Left forelimb (tissue), 1 donor: ENCODE measurements at regions not wholly inside any gene's neighbourhood (a gene's known extent, or its start where the extent isn't known, plus 50 kb on each side); places are given as distances from the start of the nearest gene placed in this dataset.

ENCODE experiments used
- DNase-seq: peaks from one replicate; pipeline ENCODE4 v3.0.0-alpha.2; 2018; ENCODE audit warnings: low spot score

DNA sequence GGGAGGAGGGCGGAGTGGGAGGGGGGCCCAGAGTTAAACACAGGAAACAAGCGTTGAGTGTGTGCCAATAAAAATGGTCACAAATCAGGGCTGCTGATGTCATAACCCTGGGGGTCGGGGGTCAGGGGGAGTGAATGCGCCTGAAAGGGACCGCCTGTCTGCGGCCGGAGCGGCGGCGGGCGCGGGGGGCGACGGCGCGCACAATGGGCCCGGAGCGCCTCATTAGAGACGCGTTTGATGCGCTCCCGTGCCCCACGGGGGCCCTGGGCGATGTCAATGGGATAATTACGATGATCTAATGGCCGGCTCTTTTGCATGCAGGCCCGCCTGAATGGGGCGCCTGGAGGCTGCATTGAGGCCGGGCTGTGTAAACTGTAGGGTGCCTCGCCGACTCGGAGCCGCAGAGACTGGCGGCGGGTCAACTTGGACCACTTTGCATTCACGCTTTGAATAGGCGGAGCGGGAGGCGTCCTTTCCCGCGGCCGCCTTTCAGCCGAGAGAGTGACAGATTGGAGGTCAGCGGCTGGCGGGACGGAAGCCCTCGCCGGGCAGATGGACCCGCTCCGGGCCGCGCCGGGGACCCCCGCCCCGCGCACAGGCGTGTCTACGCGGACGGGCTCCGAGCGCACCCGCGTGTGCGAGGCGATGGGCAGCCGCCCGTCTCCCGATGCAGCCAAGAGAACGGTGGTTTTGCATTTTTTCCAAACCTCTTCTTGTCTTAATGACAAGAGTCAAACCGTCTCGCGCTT is 296.1 kb downstream of the TFAP2C start:
- DNase-seq: no peak

DNA sequence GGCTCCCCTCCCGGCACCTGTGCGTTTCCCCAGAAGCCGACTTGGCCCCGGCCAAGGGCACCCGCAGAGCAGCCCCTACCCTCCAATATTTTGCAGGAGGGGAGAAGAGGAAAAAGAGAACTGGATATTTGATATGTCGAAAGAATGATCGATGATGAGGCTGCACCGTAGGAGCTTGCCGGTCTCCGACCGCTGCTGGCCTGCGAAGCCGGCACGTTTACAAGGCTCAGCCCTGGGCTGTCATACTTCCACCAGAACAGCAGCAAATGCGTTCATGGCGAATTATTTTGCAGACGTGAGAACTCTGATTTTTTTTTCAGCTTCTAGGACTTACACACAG is 296.7 kb downstream of the TFAP2C start:
- no peak for DNase-seq

DNA sequence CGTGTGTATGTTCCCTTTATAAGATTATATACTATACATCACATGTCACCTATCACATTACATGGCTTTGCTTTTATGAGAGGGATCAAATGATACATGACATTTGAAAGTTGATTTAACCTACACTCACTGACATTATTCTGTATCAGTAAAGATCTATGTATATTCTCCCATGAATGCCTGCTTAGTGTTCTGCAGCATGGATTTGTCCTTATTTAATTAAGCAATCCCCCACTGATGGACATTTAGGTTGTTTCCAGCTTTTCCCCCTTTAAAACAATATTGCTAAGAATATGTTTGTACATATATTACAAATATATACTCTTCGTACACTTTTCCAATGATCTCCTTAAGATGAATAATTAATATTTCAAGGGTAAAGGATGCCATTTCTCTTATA is 297.4 kb downstream of the TFAP2C start:
- DNase-seq: no peak

DNA sequence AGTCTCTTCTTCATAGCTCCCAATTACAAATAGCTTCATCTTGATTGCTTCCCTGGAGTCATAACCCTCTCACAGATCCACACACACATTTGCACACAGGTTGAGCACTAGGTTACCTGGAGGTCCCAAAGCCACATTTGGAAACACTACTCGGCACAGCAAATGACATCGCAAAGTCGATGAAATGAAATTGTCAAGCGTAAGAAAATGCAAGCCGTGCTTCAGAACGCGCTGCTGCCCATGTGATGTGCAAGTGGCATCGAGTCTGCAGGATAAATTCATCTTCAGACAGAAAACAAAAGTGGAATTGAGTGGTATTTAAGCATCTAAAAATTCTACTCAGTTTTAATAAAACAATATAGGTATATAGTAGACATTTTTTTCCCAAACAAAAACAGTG is 298.0 kb downstream of the TFAP2C start:
- no peak for DNase-seq

DNA sequence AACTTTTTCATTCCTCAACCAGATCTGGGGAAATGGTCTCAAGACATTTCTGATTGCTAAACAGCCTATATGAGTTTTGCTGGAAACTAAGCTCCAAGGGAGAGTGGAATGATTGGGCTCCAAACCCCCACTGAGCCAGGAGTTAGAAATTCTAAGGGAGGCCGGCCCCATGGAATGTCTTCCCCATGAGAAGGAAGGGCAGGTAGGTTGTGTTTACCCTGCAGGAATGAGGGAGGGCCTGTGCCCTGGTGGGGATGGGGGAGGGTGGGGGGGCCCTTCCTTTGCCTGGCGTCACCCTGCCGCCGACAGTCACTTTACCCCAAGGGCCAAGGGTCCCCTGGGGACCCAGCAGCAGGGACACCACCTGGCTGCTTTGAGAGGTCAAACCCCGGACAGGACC is 298.9 kb downstream of the TFAP2C start:
- DNase-seq: no peak

DNA sequence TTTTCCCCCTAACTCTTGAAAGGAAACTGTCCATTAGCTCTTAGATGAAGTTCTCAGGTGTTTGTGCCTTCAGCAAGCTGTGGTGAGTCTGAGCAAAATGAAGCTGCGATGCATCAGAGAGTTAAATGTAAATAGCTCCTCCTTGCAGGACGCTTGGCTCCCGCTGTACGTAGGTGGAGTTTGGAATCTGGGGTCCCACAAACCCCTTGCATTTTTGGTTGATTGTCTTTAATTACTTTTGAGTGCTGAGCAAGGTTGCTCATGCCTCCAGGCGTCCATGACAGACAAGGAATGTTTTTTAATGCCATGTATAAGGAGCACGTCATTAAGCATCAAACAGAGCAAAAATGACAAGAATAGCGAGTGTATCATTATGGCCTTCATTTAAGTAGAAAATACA is 300.5 kb downstream of the TFAP2C start:
- DNase-seq: no peak

DNA sequence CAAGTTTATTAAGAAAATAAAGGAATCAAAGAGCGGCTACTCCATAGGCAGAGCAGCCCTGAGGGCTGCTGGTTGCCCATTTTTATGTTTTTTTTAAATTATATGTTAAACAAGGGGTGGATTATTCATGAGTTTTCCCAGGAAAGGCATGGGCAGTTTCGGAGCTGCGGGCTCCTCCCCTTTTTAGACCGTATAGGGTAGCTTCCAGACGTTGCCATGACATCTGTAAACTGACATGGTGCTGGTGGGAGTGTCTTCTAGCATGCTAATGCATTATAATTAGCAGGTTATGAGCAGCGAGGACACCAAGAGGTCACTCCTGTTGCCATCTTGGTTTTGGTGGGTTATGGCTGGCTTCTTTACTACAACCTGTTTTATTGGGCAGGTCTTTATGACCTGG is 301.8 kb downstream of the TFAP2C start:
- no peak for DNase-seq

DNA sequence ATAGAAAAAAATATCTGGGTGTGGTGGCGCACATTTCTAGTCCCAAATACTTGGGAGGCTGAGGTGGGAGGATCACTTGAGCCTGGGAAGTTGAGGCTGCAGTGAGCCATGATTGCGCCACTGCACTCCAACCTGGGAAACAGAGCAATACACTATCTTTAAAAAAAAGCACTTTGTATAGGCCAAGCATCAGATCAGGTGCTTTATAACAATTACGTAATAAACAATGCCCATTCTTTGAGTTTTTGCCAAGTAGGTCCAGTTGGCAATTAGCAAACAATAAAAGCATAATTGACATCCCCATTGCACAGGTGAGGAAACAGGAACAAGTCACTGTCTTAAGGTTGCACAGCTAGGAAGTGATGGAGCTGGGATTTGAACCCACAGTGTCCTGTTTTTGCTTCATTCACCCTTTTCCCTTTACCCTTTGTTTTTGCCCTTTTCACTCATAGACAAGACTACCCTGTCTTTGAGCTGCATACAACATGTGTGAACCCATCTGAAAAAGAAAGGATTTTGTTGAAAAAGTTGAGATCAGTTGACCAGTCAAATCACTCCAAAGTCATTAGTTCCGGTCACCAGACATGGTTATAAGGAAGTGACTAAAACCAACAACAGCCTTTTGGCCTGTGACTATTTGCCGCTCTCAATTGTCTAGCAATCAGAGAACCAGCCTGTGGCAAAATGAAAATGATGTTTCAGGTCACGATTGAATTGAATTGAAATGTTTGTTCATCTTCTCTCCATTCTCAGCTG is 303.6 kb downstream of the TFAP2C start:
- DNase-seq: no peak

DNA sequence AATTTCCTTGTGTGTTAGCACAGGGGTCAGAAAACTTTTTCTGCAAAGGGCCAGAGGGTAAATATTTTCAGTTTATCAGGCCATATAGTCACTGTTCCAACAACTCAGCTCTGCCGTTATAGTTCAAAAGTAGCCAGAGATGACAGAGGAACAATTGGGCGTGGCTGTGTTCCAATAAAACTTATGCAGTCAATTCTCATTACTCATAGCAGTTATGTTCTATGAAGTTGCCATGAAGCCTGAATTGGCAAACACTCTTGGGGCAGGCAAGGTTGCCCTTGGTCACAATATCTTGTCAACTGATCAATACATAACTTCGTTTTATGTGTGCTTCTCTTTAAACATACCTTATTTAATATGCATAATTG is 304.2 kb downstream of the TFAP2C start:
- no peak for DNase-seq

DNA sequence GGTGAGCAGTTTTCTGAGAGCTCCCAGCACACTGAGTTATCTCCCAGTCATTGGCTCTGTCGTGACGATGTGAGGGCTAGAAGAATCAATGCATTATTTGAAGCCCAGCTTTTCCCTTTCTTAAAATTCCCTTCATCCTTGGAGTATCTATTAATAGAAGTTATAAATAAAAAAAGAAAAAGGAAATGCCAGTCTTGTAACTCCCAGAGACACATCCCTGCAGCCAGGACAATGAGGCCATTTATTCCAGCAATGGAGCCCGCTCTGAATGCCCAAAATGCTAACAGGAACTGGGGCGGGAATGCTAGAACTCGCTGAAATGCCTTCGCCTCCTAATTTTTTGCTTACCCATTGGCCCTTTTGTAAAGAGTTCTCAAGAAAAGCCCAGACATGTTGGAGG is 305.8 kb downstream of the TFAP2C start:
- DNase-seq: no peak

DNA sequence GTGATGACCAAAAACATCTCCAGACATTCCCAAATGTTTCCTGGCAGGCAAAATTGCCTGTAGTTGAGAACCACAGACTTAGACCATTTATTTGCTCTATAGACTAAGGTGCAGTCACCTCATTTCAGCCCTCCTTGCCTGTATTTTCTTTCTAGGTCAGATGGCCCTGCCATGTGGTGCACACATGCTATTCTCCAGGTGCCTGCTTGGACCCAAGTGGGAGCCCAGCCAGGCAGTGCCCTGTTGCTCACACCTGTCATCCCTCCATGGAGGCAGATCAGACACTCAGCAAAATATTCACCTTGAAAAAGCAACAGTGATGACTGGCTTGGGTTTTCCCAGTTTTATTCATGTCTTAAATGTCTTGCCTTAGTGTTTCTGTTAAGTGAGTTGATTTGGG is 311.4 kb downstream of the TFAP2C start:
- DNase-seq: no peak

DNA sequence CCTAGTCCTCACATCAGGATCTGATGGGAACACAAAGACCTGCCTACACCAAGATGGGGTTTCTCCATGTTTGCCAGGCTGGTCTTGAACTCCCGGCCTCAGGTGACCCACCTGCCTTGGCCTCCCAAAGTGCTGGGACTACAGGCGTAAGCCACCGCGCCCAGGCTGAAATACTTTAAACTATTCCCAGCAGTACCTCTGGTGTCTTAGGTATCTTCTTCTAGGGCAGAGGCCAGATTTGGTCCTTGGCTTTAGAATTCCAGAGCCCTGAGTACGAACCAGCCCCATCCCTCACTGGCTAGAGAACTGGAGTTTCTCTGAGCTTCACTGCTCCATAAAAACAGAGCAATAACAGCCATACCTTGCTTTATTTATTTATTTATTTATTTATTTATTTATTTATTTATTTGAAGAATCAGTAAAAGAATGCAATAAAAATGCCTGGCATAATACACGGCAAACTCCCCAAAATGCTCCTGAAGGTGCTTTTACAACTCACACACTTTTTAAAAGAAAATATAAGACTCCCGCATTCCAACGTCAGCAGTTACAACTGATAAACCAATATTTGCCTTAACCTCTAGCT is 312.1 kb downstream of the TFAP2C start:
- DNase-seq: no peak

DNA sequence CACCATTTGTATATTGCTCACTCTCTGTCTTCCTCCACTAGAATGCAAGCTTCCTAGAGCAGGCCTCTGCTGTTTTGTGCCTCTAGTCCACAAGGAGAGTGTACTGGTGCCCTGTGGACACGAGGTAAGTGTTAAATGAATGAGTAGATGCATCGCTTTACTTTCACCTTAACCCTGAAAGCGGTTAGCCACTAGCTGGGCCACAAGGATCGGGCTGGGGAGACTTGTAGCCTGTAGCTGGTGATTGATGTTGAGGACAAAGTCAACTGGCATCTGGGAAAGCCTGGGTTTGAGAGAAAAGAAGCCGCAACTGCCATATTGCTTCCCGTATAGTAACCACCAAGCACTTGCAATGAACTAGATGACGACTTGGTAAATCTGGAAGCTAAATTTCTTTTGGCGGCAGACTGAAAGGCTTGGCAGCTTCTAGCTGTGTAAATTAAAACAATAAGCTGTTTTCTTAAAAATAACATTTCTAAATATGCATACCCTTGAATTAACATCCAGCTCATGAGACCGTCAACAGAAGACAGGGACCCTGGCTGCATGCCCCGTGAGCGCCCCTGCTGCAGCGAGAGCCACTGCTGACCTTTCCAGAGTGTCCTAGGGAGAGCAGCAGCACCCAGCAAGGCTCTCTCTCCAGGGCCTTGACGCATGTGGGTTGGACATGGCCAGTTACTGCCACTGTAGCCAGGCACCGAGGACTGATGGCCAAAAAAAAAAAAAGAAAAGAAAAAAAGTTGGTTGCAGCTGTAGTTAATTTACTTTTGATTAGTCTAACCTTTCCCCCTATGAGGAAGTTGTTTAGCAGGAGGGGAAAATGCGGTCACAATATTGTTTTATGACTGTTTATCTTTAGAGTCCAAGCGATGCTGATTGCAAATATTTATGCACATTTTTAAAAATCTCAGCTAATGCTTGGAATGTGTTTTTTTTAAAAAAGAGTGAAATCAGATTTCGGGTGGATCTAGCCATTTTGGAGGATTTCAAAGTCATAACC is 315.1 kb downstream of the TFAP2C start:
- DNase-seq: no peak

DNA sequence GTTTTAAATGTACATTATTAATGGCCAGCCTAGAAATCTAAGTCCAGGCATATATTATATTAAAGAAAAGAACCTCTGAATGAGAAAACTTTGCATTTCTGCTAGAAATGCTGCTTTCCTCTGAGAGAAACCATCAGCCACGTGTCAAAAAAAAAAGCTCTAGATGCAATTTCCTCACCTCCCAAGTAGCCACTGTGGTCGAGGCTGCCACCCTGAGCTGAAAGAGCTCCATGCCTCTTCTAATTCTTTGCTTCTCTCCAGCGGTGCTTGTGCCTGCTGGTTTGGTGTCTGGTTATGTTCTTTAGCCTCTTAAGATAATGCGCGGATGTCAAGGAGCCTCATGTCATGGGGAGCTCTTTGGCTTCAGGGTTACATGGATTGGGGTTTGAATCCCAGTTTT is 316.0 kb downstream of the TFAP2C start:
- DNase-seq: no peak

DNA sequence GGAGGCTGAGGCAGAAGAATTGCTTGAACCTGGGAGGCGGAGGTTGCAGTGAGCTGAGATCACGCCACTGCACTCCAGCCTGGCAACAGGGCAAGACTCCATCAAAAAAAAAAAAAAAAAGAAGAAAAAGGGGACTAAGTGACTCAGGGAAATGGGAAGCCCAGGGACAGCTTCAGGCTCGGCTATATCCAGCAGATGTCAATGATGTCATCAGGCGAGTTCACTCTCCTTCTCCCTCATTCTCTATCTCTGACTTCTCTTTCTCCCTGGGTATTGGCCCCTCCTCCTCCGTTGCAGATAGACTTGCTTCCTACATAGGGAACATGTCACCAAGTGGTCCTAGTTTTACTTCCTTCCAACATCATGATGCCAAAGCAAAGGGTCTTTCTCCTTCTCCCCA is 316.8 kb downstream of the TFAP2C start:
- DNase-seq: no peak

DNA sequence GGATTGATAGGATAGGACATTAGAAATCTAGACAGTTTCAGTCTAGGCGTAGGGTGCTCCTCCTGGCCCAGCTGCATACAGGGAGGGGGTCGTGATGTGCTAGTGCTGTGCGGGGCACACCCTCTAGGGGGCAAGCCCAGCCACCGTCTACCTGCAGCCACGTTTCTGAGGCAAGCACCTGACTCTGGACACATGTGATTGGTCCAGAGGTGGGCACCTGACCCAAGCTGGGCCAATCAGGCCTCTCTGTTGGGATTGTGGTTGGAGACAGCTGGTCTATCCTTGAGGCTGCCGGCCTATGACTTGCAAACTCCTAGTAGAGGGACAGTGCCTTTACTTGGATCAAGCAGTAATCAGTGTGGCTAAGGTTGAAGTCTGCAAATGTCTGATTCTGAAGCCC is 317.1 kb downstream of the BMP7 start:
- DNase-seq: no peak

DNA sequence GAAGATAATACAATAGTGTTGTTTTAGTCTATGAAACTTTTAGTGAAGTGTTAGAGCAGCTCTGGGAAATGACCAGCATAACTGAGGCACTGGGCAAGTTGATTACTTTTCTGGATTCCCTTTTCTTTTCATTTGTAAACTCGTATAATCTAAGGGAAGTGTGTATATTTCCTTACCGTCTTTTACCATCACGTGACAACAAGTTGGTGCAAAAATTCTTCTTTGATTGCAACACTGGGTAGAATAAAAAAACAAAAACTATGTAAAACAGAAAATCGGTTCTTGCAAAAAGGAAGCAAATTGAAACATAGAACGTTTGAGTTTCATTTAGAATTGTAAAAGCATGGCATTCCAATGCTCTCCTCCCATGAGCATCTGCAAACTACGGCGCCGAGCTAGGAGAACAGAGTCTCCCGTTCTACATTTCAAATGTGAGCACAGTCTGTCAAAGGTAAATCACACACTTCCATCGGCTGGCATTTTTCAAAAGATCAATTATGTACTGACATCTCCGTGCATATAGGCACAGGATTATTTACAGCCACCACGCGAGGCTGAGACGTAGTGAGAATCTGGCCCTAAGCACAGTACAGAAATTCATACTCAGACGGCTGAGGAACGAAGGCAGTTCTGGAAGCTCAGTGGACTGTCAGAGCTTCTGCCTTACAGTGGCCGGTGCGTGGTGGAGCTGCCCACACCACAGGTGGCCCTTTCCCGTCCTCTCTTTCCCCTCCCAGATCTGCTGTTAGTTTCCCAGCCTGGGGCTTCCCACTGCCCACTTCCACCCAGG is 314.0 kb downstream of the BMP7 start:
- DNase-seq: no peak

DNA sequence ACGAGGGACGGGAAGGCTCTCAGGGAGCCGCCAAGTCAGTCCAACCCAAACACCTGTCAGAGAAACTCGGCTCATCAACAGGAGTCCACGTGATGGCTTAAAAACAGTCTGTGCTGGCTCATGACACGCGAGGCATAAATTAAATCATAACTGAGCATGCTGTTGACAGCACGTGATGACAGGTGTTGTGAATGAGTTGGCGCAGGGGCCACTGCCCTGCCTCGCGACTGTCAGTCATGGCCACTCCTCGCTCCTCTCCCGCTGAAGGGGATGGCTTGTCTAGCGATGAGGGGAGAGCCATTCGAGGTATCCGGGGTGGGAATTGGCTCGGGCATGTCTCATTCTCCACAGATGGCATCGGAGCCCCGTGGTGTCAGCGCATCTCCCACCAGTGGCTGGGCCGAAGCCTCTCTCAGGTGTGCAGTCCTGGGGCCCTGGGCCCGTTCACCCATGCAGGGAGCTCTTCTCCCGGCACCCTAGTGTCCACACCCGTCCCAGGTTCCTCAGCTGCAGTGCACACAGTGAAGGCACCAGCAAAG is 313.3 kb downstream of the BMP7 start:
- no peak for DNase-seq

DNA sequence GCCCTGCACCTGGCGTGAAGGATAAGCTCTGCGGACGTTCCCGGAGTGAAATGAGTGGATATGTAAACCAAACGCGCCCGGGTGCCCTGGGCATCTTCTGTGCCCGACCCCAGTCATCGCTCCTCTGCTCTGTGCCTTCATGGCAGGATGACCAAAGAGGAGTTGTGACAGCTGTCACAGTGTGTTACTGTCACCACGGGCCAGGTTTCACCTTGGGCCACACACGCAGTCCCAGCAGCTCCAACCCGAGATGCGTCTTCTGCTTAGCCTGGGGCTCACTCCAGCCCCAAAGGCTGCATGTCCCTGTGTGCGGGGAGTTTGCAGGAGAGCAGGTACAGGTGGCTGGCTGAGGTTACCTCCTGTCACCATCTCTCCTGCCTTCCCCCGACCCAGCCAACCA is 311.6 kb downstream of the BMP7 start:
- DNase-seq: no peak

DNA sequence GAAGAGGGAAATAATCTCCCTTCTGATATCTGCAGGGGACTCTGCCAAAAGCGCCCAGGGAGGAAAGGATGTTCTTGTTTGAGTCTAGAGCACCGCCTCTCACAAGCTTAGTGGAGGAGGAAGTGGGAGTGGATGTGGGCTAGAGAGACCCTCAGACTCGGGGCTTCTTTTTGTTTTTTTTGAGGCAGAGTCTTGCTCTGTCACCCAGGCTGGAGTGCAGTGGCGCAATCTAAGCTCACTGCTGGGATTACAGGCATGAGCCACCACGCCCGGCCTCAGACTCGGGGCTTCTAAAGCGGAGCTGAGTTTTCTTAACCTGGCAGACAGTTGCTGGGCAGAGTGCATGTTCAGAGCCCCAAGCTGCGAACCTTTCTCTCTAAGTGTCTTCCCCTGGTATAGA is 310.8 kb downstream of the BMP7 start:
- no peak for DNase-seq

DNA sequence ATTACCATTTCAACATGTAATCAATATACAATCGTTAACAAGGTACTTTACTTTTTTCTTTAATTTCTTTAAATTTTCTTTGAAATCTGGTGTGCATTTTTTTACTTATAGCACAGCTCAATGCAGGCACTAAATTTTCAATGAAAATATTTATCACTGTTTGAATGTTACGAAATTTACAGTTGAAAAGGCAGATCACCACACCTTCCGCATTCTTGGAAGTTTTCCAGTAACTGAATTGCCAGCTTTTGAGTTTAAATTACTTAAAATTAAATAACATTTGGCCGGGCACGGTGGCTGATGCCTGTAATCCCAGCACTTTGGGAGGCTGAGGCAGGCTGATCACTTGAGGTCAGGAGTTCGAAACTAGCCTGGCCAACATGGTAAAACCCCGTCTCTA is 309.9 kb downstream of the BMP7 start:
- no peak for DNase-seq
